ENCODE measurements at regions not wholly inside any gene's neighbourhood (a gene's known extent, or its start where the extent isn't known, plus 50 kb on each side); places are given as distances from the start of the nearest gene placed in this dataset.
"Not testable (repeated sequence)": the region's sequence is repeated elsewhere in the genome, so short reads cannot be mapped to it uniquely, and the experiment has no call there.

DNA sequence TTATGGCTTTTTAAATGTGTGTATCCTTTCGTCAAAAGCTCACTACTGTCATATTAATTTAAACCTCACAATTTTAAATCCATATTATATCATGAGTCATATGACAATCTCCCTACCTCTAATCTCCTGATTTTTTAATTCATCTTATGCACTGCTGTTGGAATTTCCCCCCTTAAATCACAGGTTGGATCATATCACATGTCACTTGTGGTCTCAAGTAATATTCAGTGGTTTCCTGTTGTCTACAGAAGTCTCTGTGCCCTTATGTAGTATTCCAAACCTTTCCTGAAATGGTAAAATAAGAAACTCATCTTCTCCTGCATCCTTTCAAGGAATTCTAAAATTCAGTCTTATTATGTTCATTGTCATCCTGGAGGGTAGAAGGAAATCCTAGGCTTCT is 116.0 kb upstream of the CBLB start (continued):
- no peak for TF ChIP-seq CTCF (conservative IDR thresholded peaks at IDR 0.05; ENCODE audit: low read depth in 2 of 2)
- TF ChIP-seq, protein P1, sequence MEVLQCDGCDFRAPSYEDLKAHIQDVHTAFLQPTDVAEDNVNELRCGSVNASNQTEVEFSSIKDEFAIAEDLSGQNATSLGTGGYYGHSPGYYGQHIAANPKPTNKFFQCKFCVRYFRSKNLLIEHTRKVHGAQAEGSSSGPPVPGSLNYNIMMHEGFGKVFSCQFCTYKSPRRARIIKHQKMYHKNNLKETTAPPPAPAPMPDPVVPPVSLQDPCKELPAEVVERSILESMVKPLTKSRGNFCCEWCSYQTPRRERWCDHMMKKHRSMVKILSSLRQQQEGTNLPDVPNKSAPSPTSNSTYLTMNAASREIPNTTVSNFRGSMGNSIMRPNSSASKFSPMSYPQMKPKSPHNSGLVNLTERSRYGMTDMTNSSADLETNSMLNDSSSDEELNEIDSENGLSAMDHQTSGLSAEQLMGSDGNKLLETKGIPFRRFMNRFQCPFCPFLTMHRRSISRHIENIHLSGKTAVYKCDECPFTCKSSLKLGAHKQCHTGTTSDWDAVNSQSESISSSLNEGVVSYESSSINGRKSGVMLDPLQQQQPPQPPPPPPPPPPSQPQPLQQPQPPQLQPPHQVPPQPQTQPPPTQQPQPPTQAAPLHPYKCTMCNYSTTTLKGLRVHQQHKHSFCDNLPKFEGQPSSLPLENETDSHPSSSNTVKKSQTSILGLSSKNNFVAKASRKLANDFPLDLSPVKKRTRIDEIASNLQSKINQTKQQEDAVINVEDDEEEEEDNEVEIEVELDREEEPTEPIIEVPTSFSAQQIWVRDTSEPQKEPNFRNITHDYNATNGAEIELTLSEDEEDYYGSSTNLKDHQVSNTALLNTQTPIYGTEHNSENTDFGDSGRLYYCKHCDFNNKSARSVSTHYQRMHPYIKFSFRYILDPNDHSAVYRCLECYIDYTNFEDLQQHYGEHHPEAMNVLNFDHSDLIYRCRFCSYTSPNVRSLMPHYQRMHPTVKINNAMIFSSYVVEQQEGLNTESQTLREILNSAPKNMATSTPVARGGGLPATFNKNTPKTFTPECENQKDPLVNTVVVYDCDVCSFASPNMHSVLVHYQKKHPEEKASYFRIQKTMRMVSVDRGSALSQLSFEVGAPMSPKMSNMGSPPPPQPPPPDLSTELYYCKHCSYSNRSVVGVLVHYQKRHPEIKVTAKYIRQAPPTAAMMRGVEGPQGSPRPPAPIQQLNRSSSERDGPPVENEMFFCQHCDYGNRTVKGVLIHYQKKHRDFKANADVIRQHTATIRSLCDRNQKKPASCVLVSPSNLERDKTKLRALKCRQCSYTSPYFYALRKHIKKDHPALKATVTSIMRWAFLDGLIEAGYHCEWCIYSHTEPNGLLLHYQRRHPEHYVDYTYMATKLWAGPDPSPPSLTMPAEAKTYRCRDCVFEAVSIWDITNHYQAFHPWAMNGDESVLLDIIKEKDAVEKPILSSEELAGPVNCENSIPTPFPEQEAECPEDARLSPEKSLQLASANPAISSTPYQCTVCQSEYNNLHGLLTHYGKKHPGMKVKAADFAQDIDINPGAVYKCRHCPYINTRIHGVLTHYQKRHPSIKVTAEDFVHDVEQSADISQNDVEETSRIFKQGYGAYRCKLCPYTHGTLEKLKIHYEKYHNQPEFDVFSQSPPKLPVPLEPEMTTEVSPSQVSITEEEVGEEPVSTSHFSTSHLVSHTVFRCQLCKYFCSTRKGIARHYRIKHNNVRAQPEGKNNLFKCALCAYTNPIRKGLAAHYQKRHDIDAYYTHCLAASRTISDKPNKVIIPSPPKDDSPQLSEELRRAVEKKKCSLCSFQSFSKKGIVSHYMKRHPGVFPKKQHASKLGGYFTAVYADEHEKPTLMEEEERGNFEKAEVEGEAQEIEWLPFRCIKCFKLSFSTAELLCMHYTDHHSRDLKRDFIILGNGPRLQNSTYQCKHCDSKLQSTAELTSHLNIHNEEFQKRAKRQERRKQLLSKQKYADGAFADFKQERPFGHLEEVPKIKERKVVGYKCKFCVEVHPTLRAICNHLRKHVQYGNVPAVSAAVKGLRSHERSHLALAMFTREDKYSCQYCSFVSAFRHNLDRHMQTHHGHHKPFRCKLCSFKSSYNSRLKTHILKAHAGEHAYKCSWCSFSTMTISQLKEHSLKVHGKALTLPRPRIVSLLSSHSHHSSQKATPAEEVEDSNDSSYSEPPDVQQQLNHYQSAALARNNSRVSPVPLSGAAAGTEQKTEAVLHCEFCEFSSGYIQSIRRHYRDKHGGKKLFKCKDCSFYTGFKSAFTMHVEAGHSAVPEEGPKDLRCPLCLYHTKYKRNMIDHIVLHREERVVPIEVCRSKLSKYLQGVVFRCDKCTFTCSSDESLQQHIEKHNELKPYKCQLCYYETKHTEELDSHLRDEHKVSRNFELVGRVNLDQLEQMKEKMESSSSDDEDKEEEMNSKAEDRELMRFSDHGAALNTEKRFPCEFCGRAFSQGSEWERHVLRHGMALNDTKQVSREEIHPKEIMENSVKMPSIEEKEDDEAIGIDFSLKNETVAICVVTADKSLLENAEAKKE (CRISPR knock-in tag; IDR thresholded peaks at IDR 0.05) = no peak

GRCh38 chr3:105986343-105986742 is 117.5 kb upstream of the CBLB start:
- H3F3A ChIP-seq (replicated peaks; ENCODE audit: low read depth); H3K36me3 ChIP-seq (ENCODE audit: insufficient read depth); H3K9me2 ChIP-seq (ENCODE audit: insufficient read depth); H3K4me1 Mint-ChIP-seq; H3K27ac Mint-ChIP-seq; H3K27ac ChIP-seq (ENCODE audit: low read depth); H3K4me3 Mint-ChIP-seq; DNase-seq (ENCODE audit: low spot score); H2AFZ ChIP-seq; H3K9me3 Mint-ChIP-seq; H3K79me2 ChIP-seq (replicated peaks; ENCODE audit: insufficient read depth); H3K4me3 ChIP-seq; H3K27me3 Mint-ChIP-seq (ENCODE audit: insufficient read depth, low read depth, poor library complexity); H3K4me2 ChIP-seq; H3K4me1 ChIP-seq (ENCODE audit: insufficient read depth); H3K36me3 Mint-ChIP-seq (ENCODE audit: low read depth); H4K20me1 ChIP-seq (replicated peaks; ENCODE audit: insufficient read depth); ATAC-seq; H3K27me3 ChIP-seq (ENCODE audit: insufficient read depth): not testable (repeated sequence)

DNA sequence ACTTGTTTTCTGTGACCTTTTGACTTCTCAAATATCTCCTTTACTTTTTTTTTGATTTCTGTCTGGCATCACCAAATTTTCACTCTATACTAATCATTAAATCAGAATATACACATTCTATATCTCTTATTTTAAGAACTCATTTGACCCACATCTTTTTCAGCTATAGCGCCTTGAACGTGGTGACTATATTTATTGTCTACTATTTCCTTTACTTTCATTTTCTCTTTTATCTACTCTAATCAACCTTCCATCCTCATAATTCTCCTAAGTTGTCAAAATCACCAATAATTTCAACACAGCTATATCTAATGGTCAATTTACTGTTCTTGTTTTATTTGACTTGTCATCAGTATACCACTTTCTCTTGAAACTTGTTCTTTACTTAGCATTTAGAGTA is 119.0 kb upstream of the CBLB start:
- no peaks in the 10 kb centered on the region for H3K79me2 ChIP-seq (replicated peaks; ENCODE audit: insufficient read depth)
- Mint-ChIP-seq H3K27me3 (ENCODE audit: insufficient read depth, low read depth, poor library complexity) (no peaks in the 10 kb centered on the region), H3K36me3 (ENCODE audit: low read depth) (peaks cover 6% of the 10 kb centered on the region; the same call in 2 of the 3 replicates), H3K4me1 (no peaks in the 10 kb centered on the region), H3K9me3 (peaks cover 13% of the 10 kb centered on the region; the same call in 2 of the 3 replicates), H3K27ac (no peak overlapping the region), H3K4me3 (no peak overlapping the region)
- no peak for DNase-seq (ENCODE audit: low spot score)
- no peak for ATAC-seq
- no peak overlapping the region for H3K4me3 ChIP-seq
- TF ChIP-seq POLR2AphosphoS5 (IDR thresholded peaks at IDR 0.05; ENCODE audit: low read depth) = no peak
- no peaks in the 10 kb centered on the region for H3K27me3 ChIP-seq (ENCODE audit: insufficient read depth)
- no peak overlapping the region for H3K27ac ChIP-seq (ENCODE audit: low read depth)
- H3K9me2 ChIP-seq (ENCODE audit: insufficient read depth) = no peaks in the 10 kb centered on the region
- H3K4me1 ChIP-seq (ENCODE audit: insufficient read depth) = no peaks in the 10 kb centered on the region
- H3K4me2 ChIP-seq = no peak overlapping the region
- no peaks in the 10 kb centered on the region for H4K20me1 ChIP-seq (replicated peaks; ENCODE audit: insufficient read depth)
- H3F3A ChIP-seq (replicated peaks; ENCODE audit: low read depth) = no peaks in the 10 kb centered on the region
- no peaks in the 10 kb centered on the region for H3K36me3 ChIP-seq (ENCODE audit: insufficient read depth)
- H2AFZ ChIP-seq = no peak overlapping the region

All from GM23338 (cell line).